Activated T-helper 1 cell treated with anti-CD3 and anti-CD28 coated beads, Interleukin-2, amount 50 U/mL, for 16 hours (primary cell): ENCODE measurements at regions not wholly inside any gene's neighbourhood (a gene's known extent, or its start where the extent isn't known, plus 50 kb on each side); places are given as distances from the start of the nearest gene placed in this dataset.
"Not testable (repeated sequence)": the region's sequence is repeated elsewhere in the genome, so short reads cannot be mapped to it uniquely, and the experiment has no call there.

Experiments
- DNase-seq, 2 donors: peaks; one replicate each; pipeline ENCODE4 v3.0.0-alpha.2; 2020; ENCODE audit warnings: low read depth in 1 of 2, low spot score in 1 of 2

GRCh38 chr14:105600195-105600938 is 74.0 kb downstream of the TMEM121 start:
- not testable (repeated sequence) for DNase-seq

GRCh38 chr14:105600939-105601359 is 74.6 kb downstream of the TMEM121 start:
- no peak for DNase-seq

GRCh38 chr14:105601360-105602242 is 75.2 kb downstream of the TMEM121 start:
- no peak for DNase-seq

- no peak for DNase-seq
These were observed 75.9 kb downstream of the TMEM121 start for GRCh38 chr14:105602243-105602750.

- DNase-seq, result no peak
These were observed 76.7 kb downstream of the TMEM121 start for GRCh38 chr14:105602799-105603793.

- DNase-seq, result not testable (repeated sequence)
These were observed 78.4 kb downstream of the TMEM121 start for GRCh38 chr14:105604531-105605463.

- no peak for DNase-seq
These were observed 79.3 kb downstream of the TMEM121 start for GRCh38 chr14:105605464-105606304.

GRCh38 chr14:105606305-105606975 is 80.1 kb downstream of the TMEM121 start:
- not testable (repeated sequence) for DNase-seq

GRCh38 chr14:105607025-105607424 is 80.6 kb downstream of the TMEM121 start:
- DNase-seq, result not testable (repeated sequence)

GRCh38 chr14:105614987-105615386 is 88.6 kb downstream of the TMEM121 start:
- DNase-seq, result not testable (repeated sequence)

- not testable (repeated sequence) for DNase-seq
These were observed 89.8 kb downstream of the TMEM121 start for GRCh38 chr14:105615986-105616801.

- DNase-seq, result no peak
These were observed 90.4 kb downstream of the TMEM121 start for GRCh38 chr14:105616802-105617192.

GRCh38 chr14:105617201-105617777 is 90.9 kb downstream of the TMEM121 start:
- no peak for DNase-seq

GRCh38 chr14:105617805-105618204 is 91.4 kb downstream of the TMEM121 start:
- not testable (repeated sequence) for DNase-seq

- DNase-seq, result not testable (repeated sequence)
These were observed 92.9 kb downstream of the TMEM121 start for GRCh38 chr14:105619324-105619723.

GRCh38 chr14:105620178-105620864 is 93.9 kb downstream of the TMEM121 start:
- not testable (repeated sequence) for DNase-seq
